Left lobe of liver (tissue), 2 donors: ENCODE measurements at regions not wholly inside any gene's neighbourhood (a gene's known extent, or its start where the extent isn't known, plus 50 kb on each side); places are given as distances from the start of the nearest gene placed in this dataset.

Source experiments
- ATAC-seq: fragments of 200-7000 bp; cut with Tn5 transposase; one replicate; pipeline ENCODE4 v1.9.1; 2020; ENCODE audit warnings: mild to moderate bottlenecking, moderate library complexity
- DNase-seq: peaks from one replicate; pipeline ENCODE4 v3.0.0-alpha.2; 2020; ENCODE audit warnings: low spot score
- donor health status: DM: no; HTN: no; CAD: no; lungs with moderate emphysema.
- donor health status: DM: no; HTN: yes; CAD: no.

- DNase-seq (peak; percentile 26), ATAC-seq (no peak)
Observed at GRCh38 chr14:101233391-101233790, 327.9 kb upstream of the DIO3 start.

- no peak for DNase-seq
- no peak for ATAC-seq
Observed at GRCh38 chr14:101233808-101234207, 327.5 kb upstream of the DIO3 start.

GRCh38 chr14:101234244-101234937 is 326.9 kb upstream of the DIO3 start:
- DNase-seq (peak; percentile 38), ATAC-seq (no peak)

- no peak for DNase-seq
Observed at GRCh38 chr14:101234999-101235334, 326.3 kb upstream of the DIO3 start.

GRCh38 chr14:101235335-101236103 is 325.8 kb upstream of the DIO3 start:
- peak; percentile 93 for ATAC-seq
- peak; percentile 67 for DNase-seq

More at GRCh38 chr14:101234999-101235334, 326.3 kb upstream of the DIO3 start:
- ATAC-seq = no peak

- ATAC-seq = no peak
- DNase-seq = no peak
Observed at GRCh38 chr14:101236496-101237251, 324.6 kb upstream of the DIO3 start.

- ATAC-seq (no peak), DNase-seq (no peak)
Observed at GRCh38 chr14:101237252-101237616, 324.1 kb upstream of the DIO3 start.

GRCh38 chr14:101239065-101239464 is 322.2 kb upstream of the DIO3 start:
- no peak for ATAC-seq
- peak; percentile 14 for DNase-seq

GRCh38 chr14:101241147-101241546 is 320.1 kb upstream of the DIO3 start:
- DNase-seq (peak; percentile 16), ATAC-seq (no peak)

GRCh38 chr14:101241807-101242278 is 319.5 kb upstream of the DIO3 start:
- DNase-seq (peak; percentile 23), ATAC-seq (no peak)

GRCh38 chr14:101242442-101243385 is 318.6 kb upstream of the DIO3 start:
- no peak for ATAC-seq

GRCh38 chr14:101243587-101244338 is 317.5 kb upstream of the DIO3 start:
- DNase-seq (peak; percentile 16), ATAC-seq (no peak)

More at GRCh38 chr14:101242442-101243385, 318.6 kb upstream of the DIO3 start:
- DNase-seq = peak; percentile 23

- no peak for ATAC-seq
- DNase-seq = peak; percentile 16
Observed at GRCh38 chr14:101246894-101247841, 314.1 kb upstream of the DIO3 start.

- DNase-seq (no peak), ATAC-seq (no peak)
Observed at GRCh38 chr14:101247842-101248725, 313.2 kb upstream of the DIO3 start.

GRCh38 chr14:101248840-101249675 is 312.2 kb upstream of the DIO3 start:
- no peak for DNase-seq

GRCh38 chr14:101249676-101250036 is 311.6 kb upstream of the DIO3 start:
- DNase-seq = no peak

More at GRCh38 chr14:101248840-101249675, 312.2 kb upstream of the DIO3 start:
- no peak for ATAC-seq

More at GRCh38 chr14:101249676-101250036, 311.6 kb upstream of the DIO3 start:
- no peak for ATAC-seq
